T47D (cell line): ENCODE measurements at regions not wholly inside any gene's neighbourhood (a gene's known extent, or its start where the extent isn't known, plus 50 kb on each side); places are given as distances from the start of the nearest gene placed in this dataset.
"Not testable (repeated sequence)": the region's sequence is repeated elsewhere in the genome, so short reads cannot be mapped to it uniquely, and the experiment has no call there.

ENCODE experiments used
- DNase-seq, 2 experiments: peaks; one replicate each; pipeline versions ENCODE4 v3.0.0 to v3.0.0-alpha.2; 2011 to 2012; ENCODE audit warnings: low read depth in 1 of 2, low spot score in 1 of 2
- JUND ChIP-seq: IDR thresholded peaks from 2 replicates; pipeline ENCODE4 v1.6.1; 2012; ENCODE audit warnings: low read depth
- in situ Hi-C: cut with HindIII; loops from 2 replicates; pipeline ENCODE4 v1.10.0; 2016; ENCODE audit warnings: low sequenced_read_pairs, low pct_unique_long_range_greater_than_20kb

GRCh38 chr5:109630093-109630492, 59.6 kb upstream of the MAN2A1 start:
- in situ Hi-C loops: no loop called here
- TF ChIP-seq JUND: no peak
- no peak for DNase-seq

- in situ Hi-C loops: no loop called here
- no peak for TF ChIP-seq JUND
- no peak for DNase-seq
These were observed 61.1 kb upstream of the MAN2A1 start for GRCh38 chr5:109628591-109628990.

- DNase-seq, in situ Hi-C loops: not testable (repeated sequence)
These were observed 68.5 kb upstream of the MAN2A1 start for GRCh38 chr5:109621266-109621665.

GRCh38 chr5:109620651-109621050, 69.1 kb upstream of the MAN2A1 start:
- in situ Hi-C loops: no loop called here
- DNase-seq: no peak

GRCh38 chr5:109619606-109620005, 70.1 kb upstream of the MAN2A1 start:
- in situ Hi-C loops: no loop called here
- TF ChIP-seq JUND: no peak
- no peak for DNase-seq

More at GRCh38 chr5:109620651-109621050, 69.1 kb upstream of the MAN2A1 start:
- TF ChIP-seq JUND: no peak

GRCh38 chr5:109619021-109619460, 70.7 kb upstream of the MAN2A1 start:
- in situ Hi-C loops: no loop called here
- no peak for TF ChIP-seq JUND
- DNase-seq: peak in 1 of 2 experiments; percentile 5

GRCh38 chr5:109614981-109615380, 74.7 kb upstream of the MAN2A1 start:
- in situ Hi-C loops: no loop called here
- no peak for TF ChIP-seq JUND
- no peak for DNase-seq

- in situ Hi-C loops: no loop called here
- TF ChIP-seq JUND: no peak
- DNase-seq: no peak
These were observed 75.4 kb upstream of the MAN2A1 start for GRCh38 chr5:109614301-109614700.

GRCh38 chr5:109612278-109612905, 77.3 kb upstream of the MAN2A1 start:
- in situ Hi-C loops: no loop called here
- TF ChIP-seq JUND: no peak
- no peak for DNase-seq

- no peak for TF ChIP-seq JUND
- no peak for DNase-seq
- in situ Hi-C loops: no loop called here
These were observed 78.2 kb upstream of the MAN2A1 start for GRCh38 chr5:109611505-109611904.

GRCh38 chr5:109611061-109611460, 78.7 kb upstream of the MAN2A1 start:
- no peak for TF ChIP-seq JUND
- in situ Hi-C loops: no loop called here
- no peak for DNase-seq

GRCh38 chr5:109610581-109610980, 79.1 kb upstream of the MAN2A1 start:
- TF ChIP-seq JUND: no peak
- no peak for DNase-seq
- in situ Hi-C loops: no loop called here

- in situ Hi-C loops: no loop called here
- TF ChIP-seq JUND: no peak
- DNase-seq: no peak
These were observed 84.5 kb upstream of the MAN2A1 start for GRCh38 chr5:109605207-109605730.

- in situ Hi-C loops: no loop called here
- no peak for TF ChIP-seq JUND
- no peak for DNase-seq
These were observed 85.0 kb upstream of the MAN2A1 start for GRCh38 chr5:109604758-109605157.
